ENCODE measurements at regions not wholly inside any gene's neighbourhood (a gene's known extent, or its start where the extent isn't known, plus 50 kb on each side); places are given as distances from the start of the nearest gene placed in this dataset.
"Not testable (repeated sequence)": the region's sequence is repeated elsewhere in the genome, so short reads cannot be mapped to it uniquely, and the experiment has no call there.

GRCh38 chr18:56312551-56313335 lies 325.6 kb downstream of the TXNL1 start:
- no peak for DNase-seq

- DNase-seq = no peak
Measured at GRCh38 chr18:56309104-56309503, 329.3 kb downstream of the TXNL1 start.

GRCh38 chr18:56307354-56308170 lies 330.8 kb downstream of the TXNL1 start:
- DNase-seq = no peak

- no peak for DNase-seq
Measured at GRCh38 chr18:56306797-56307196, 331.6 kb downstream of the TXNL1 start.

- DNase-seq = no peak
Measured at GRCh38 chr18:56305583-56305982, 332.8 kb downstream of the TXNL1 start.

- DNase-seq = no peak
Measured at GRCh38 chr18:56302156-56302555, 336.2 kb downstream of the TXNL1 start.

- DNase-seq = no peak
Measured at GRCh38 chr18:56299740-56300139, 338.7 kb downstream of the TXNL1 start.

- DNase-seq = peak; percentile 46
Measured at GRCh38 chr18:56298935-56299334, 339.5 kb downstream of the TXNL1 start.

GRCh38 chr18:56296381-56296780 lies 342.0 kb downstream of the TXNL1 start:
- no peak for DNase-seq

GRCh38 chr18:56294484-56295183 lies 343.8 kb downstream of the TXNL1 start:
- DNase-seq = no peak

GRCh38 chr18:56291294-56291693 lies 347.1 kb downstream of the TXNL1 start:
- no peak for DNase-seq

- DNase-seq = no peak
Measured at GRCh38 chr18:56289381-56289780, 349.0 kb downstream of the TXNL1 start.

GRCh38 chr18:56286775-56287325 lies 351.5 kb downstream of the TXNL1 start:
- DNase-seq = peak; percentile 27

GRCh38 chr18:56285387-56286065 lies 352.9 kb downstream of the TXNL1 start:
- no peak for DNase-seq

- no peak for DNase-seq
Measured at GRCh38 chr18:56284319-56284718, 354.1 kb downstream of the TXNL1 start.

- DNase-seq = no peak
Measured at GRCh38 chr18:56283316-56283715, 355.1 kb downstream of the TXNL1 start.

- no peak for DNase-seq
Measured at GRCh38 chr18:56282234-56283104, 355.9 kb downstream of the TXNL1 start.

- DNase-seq = not testable (repeated sequence)
Measured at GRCh38 chr18:56279816-56280215, 358.6 kb downstream of the TXNL1 start.

GRCh38 chr18:56278421-56279003 lies 359.9 kb downstream of the TXNL1 start:
- DNase-seq = no peak

- DNase-seq = peak; percentile 6
Measured at GRCh38 chr18:56276466-56276865, 361.9 kb downstream of the TXNL1 start.

All from NCI-H226 (cell line).